NCI-H446 (cell line): ENCODE measurements at regions not wholly inside any gene's neighbourhood (a gene's known extent, or its start where the extent isn't known, plus 50 kb on each side); places are given as distances from the start of the nearest gene placed in this dataset.
"Not testable (repeated sequence)": the region's sequence is repeated elsewhere in the genome, so short reads cannot be mapped to it uniquely, and the experiment has no call there.

Experiments used
- DNase-seq, 2 experiments: peaks; one replicate each; lab custom pipeline; 2025; lab: John Stamatoyannopoulos, UW

GRCh38 chr18:30446605-30447004 lies 595.9 kb downstream of the DSC3 start:
- DNase-seq, result no peak

DNA sequence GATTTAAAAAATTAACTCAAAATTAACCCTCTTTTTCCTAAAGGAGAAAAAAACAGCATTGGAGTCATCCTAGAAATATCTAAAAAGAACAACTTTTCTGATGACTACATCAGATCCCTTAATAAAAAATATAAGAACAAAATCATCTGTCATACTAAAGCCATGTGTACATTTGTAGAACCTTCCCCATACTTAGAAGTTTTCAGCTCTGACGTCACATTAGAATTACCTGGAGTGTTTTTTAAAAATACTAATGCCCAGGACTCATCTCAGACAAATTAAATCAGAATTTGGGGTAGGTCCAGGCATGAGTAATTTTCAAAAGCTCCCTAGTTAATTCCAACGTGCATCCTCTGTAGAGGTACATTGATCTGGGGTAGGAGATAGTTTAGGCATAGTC lies 598.0 kb downstream of the DSC3 start:
- DNase-seq, result no peak

DNA sequence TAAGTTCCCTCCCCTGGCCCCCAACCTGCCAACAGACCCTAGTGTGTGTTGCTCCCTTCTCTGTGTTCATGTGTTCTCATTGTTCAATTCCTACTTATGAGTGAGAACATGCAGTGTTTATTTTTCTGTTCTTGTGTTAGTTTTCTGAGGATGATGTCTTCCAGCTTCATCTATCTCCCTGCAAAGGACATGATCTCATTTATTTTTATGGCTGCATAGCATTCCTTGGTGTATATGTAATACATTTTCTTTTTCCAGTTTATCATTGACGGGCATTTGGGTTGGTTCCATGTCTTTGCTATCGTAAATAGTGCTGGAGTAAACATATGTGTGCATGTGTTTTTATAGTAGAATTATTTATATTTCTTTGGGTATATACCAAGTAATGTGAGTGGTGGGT lies 602.2 kb downstream of the DSC3 start:
- DNase-seq, result no peak

DNA sequence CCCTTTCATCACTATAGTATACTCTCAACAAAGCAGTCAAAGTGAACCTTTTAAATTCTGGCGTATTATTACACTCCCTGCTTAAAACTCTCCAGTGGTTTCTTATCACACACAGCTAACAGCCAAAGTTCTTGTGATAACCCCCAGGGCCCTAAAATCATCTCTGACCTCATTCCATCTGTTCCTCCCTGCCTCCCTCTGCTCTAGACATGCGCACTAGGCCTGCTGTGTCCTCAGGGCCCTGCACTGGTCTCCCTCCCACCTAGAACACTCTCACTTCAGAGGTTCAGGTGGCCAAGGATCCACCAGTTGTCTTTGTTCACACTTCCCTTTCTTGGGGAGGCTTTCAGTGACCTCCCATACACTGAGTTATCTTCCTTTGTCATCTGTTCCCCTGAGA lies 603.4 kb downstream of the DSC3 start:
- no peak for DNase-seq

DNA sequence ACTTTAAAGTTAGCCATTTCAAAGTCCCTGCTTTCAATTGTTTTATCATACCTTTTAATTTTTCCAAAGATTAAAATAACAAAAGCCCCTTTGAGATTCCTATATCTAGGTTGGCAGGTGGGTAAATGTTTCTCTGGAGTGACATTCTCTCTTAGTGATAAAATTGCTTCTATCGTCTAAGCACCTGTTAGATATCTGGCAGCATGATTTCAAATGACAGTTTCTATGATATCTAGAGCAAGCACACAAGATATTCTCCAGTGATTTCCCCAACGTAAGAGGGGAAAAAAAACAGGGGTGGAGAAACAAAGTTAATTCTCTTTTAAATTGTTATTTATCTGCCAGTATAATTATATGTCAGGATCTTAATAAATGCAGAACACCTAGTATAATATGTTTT lies 610.2 kb downstream of the DSC3 start:
- DNase-seq, result no peak

GRCh38 chr18:30419399-30419798 lies 623.1 kb downstream of the DSC3 start:
- DNase-seq, result not testable (repeated sequence)

DNA sequence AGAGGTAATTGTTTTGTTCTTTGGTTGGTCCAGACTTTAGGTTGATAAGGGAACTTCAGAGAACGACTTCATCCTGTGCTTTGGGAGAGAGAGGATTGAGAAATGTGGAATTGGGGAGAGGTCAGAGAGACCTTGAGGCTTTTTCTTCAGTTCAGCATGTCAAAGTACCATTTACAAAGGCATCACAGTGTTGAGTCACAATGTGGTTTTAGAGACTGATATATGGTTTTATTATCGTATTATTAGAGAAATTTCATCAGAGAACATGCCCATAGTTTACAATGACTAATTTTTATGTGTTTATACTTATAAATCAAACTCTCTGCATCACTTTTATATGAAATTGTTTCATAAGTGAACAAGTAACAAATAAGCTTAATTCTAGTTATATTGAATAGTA lies 626.6 kb downstream of the DSC3 start:
- DNase-seq, result no peak

- DNase-seq, result no peak
Measured at GRCh38 chr18:30409120-30409519, 633.4 kb downstream of the DSC3 start.

DNA sequence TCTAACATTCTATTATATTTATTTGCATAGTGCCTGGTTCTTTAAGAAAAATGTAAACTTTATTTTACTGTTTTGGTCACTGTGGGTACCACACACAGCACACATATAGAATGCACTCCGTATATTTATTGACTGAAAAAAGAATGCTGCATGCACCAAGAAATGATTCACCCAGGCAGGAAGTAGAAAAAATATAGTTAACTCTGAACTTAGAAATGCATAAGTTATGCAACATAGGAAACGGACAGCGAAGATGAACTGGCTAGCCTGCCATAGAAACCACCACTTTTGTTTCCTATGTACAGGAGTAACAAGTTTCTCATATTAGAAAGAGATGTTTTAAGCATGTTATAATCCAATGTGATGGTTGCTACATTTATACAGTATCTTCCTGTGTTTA lies 635.8 kb downstream of the DSC3 start:
- no peak for DNase-seq

DNA sequence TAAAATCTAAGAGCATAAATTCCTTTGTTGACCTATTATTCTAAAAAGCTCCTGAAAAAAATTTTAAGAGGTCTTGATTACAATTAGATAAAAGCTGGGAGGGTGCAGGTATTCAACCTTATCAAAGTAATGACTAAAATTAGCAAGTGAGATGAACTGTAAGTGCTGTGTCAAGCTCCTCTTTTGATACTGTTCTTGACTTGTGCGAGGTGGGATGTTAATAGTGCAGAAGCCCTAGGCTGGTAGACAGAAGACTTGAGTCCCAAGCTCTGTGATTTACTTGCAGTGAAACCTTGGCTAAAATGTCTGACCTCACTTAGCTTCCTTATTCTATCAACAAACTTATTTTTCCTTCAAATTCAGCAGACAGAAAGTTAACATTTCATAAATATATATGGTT lies 637.5 kb downstream of the DSC3 start:
- DNase-seq, result no peak

GRCh38 chr18:30404422-30404821 lies 638.1 kb downstream of the DSC3 start:
- no peak for DNase-seq

- DNase-seq, result no peak
Measured at GRCh38 chr18:30403278-30403677, 639.3 kb downstream of the DSC3 start.

- DNase-seq, result no peak
Measured at GRCh38 chr18:30387401-30387800, 655.1 kb downstream of the DSC3 start.

DNA sequence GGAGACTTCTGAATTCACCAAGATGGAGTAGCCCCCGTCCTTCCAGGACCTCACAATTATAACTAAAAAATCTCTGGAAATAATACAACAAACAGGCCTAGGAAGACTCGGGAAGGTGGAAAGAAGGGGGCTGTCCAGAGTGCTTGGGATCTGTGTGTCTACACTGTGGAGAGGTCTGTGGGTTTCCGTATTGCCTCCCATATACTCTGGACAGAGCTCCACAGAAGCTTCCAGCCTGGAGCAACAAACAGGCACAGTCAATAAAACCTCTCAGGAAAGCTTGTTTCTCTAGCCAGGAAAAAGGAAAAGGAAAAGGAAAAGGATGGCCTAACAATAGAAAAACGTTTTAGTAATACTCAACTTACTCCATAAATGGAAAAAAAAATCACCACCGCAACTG lies 655.9 kb downstream of the DSC3 start:
- DNase-seq, result no peak

DNA sequence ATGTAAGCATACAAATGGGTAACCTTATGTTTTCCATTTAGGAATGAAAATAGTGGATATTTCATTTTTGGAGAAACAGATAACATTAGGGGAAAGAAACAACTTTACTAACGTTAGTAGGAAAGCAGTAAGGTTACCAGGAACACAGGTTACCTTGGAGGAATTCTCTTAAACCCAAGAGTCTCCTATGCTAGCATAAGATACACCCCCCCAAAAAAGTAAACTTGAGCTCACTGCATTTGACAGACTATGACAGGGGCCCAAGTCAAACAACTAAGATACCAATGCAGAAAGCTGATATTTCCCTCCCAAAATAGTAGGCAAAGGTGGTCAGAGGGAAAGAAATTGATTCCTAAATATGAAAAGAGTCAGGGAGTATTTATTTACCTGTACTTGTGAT lies 656.9 kb downstream of the DSC3 start:
- no peak for DNase-seq

DNA sequence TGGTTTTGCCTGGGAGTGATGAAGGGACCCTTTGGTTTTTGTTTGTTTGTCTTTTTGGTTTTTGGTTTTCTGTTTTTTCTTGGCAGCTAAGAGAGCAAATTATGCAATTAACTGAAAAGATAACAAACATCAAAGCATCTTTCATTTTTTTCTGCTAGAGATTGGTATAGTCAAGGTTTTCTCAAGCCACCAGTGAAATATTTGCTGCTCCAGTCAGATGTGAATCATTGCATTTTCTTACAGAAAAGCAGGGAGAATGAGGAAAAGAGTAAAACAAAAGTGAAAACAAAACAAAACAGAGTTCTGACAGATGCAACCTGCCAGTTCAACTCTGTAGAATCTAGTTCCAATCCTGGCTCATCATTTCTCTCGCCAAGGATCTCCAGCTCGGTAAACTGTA lies 660.7 kb downstream of the DSC3 start:
- DNase-seq, result no peak

DNA sequence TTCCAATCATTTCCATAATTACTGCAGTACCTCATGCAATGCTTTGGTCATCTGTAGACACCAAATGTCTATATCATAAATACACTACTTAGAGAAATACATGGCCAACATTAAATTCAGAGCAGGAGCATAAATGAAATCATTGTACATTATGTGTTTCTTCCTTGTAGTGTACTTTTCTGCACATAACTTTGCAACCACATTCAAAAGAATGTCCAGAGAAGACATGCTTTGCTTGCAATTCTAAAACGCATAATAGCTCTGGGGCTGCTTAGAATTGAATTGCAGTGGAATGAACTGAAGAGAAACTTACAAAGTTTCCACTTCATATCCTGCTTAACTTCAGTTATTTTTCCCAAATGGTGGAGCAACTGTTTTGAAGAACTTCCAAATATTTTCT lies 664.4 kb downstream of the DSC3 start:
- no peak for DNase-seq

DNA sequence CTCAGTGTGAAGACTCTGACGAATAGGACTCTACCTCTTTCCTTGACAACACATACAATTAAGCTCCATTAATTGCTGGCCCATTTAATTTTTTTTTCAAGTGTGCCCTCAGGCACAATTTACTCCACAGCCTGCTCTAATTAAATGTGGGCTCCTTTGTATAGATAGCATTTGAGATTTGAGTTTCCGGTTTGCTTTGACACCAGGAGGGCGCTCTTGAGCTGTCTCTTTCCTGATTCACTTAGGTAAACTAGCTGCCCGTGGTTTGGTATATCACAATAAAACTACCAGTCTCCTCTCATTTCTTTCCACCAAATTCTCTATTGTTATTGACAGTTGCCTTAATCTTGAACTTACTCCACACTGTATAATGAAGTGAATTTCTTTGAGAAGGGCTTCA lies 666.0 kb downstream of the DSC3 start:
- peak in 1 of 2 experiments; percentile 3 for DNase-seq

DNA sequence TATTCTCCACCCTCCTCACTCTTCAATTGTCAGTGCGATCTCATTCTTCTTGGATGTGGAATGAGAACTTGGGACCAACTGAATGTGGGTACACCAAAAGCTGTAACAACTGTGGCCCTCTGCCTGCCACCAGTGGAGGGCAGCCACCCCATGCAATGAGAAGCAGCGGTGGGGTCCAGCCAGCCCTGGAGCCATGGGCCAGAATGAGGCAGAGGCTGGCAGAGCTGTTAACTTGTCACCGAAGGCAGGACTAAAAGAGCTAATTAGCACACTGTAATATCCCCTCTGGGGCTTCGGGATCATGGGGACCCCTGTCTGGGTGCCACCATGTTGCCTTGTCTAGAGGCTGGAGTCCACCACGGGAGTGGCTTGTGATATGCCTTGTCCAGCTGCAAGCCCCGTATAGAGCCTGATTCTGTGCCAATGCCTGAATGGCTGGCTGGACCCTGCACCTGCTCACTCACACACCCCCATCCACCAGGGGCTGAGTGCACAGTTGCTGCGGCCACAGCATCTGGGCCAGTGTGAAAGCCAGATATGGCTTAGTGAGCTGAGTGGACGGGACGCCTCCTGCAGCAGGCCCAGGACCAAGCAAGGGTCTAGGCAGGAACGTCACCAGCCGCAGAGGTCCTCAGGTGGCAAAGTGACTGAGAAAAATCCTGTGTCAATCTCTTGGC lies 680.5 kb downstream of the DSC3 start:
- DNase-seq, result no peak

DNA sequence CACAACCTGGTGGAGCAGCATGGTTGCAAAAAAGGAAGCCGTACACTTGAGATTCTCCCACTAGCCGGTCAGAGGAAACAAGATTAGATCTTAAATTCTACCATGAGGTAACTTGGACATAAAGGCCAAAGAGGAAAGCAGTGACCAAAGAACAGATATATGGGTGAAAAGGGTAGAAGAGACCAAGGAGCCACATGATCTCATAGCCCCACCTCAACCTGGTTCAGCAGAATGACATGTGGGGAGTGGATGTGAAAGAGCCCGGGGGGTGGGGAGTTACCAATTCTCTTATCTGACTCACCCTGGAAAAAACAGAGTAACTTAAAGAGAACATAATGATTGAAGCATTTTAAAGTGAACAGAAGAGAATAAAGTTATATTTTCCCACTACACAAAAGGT lies 683.0 kb downstream of the DSC3 start:
- DNase-seq, result no peak

GRCh38 chr18:30358555-30358954 lies 684.0 kb downstream of the DSC3 start:
- DNase-seq, result no peak

- DNase-seq, result no peak
Measured at GRCh38 chr18:30352551-30353168, 689.9 kb downstream of the DSC3 start.

- DNase-seq, result no peak
Measured at GRCh38 chr18:30350263-30350662, 692.3 kb downstream of the DSC3 start.

GRCh38 chr18:30343090-30343489 lies 699.5 kb downstream of the DSC3 start:
- no peak for DNase-seq
